ENCODE measurements at regions not wholly inside any gene's neighbourhood (a gene's known extent, or its start where the extent isn't known, plus 50 kb on each side); places are given as distances from the start of the nearest gene placed in this dataset.

GRCh38 chr3:160171813-160172212 is 53.4 kb upstream of the C3orf80 start:
- Histone ChIP-seq H3K27ac (no peak overlapping the region), H3K27me3 (no peaks in the 10 kb centered on the region), H3K4me1 (no peaks in the 10 kb centered on the region), H3K4me3 (no peak overlapping the region), H3K9me3 (no peaks in the 10 kb centered on the region), H3K36me3 (no peaks in the 10 kb centered on the region)
- DNase-seq (ENCODE audit: low spot score): no peak
- TF ChIP-seq CTCF (IDR thresholded peaks at IDR 0.05): no peak

- Histone ChIP-seq H3K36me3 (no peaks in the 10 kb centered on the region), H3K9me3 (no peaks in the 10 kb centered on the region), H3K27ac (no peak overlapping the region), H3K4me1 (no peaks in the 10 kb centered on the region), H3K4me3 (no peak overlapping the region), H3K27me3 (no peaks in the 10 kb centered on the region)
- TF ChIP-seq CTCF (IDR thresholded peaks at IDR 0.05): no peak
- DNase-seq (ENCODE audit: low spot score): no peak
These were observed 50.6 kb upstream of the C3orf80 start for GRCh38 chr3:160174621-160175020.
